ENCODE measurements at regions not wholly inside any gene's neighbourhood (a gene's known extent, or its start where the extent isn't known, plus 50 kb on each side); places are given as distances from the start of the nearest gene placed in this dataset.

GRCh38 chr2:6627316-6627715, 238.4 kb downstream of the CMPK2 start:
- Histone ChIP-seq H3K36me3 (no peaks in the 10 kb centered on the region), H3K27ac (no peak overlapping the region), H3K27me3 (no peaks in the 10 kb centered on the region), H3K4me3 (no peak overlapping the region), H3K9me3 (no peaks in the 10 kb centered on the region), H3K4me1 (no peaks in the 10 kb centered on the region)
- DNase-seq, result no peak
- TF ChIP-seq CTCF (IDR thresholded peaks at IDR 0.05), result no peak
- no peak for TF ChIP-seq POLR2A (IDR thresholded peaks at IDR 0.05)

DNA sequence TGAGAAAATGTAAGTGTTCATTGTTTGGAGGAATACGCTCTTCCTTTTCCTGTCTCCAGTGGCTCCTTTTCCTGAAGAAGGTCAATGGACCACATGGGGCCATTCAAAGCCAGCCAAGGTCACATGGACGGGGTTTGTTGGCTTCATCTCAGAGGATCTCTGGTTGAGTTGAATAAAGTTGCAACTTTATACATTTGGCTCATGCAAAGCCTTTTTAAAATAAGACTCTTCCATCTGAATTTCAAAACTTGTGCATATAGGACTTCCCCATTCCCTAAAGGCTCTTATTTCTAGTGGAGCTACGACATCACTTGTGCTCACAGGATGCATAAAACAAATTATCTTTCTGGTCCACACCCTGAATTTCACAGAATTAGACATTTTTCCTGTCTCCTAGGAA, 235.5 kb downstream of the CMPK2 start:
- TF ChIP-seq POLR2A (IDR thresholded peaks at IDR 0.05) (no peak), CTCF (IDR thresholded peaks at IDR 0.05) (no peak)
- H3K27ac ChIP-seq, result no peak overlapping the region
- H3K27me3 ChIP-seq, result no peaks in the 10 kb centered on the region
- no peaks in the 10 kb centered on the region for H3K9me3 ChIP-seq
- H3K36me3 ChIP-seq, result no peaks in the 10 kb centered on the region
- H3K4me3 ChIP-seq, result no peak overlapping the region
- DNase-seq, result no peak
- H3K4me1 ChIP-seq, result no peaks in the 10 kb centered on the region

DNA sequence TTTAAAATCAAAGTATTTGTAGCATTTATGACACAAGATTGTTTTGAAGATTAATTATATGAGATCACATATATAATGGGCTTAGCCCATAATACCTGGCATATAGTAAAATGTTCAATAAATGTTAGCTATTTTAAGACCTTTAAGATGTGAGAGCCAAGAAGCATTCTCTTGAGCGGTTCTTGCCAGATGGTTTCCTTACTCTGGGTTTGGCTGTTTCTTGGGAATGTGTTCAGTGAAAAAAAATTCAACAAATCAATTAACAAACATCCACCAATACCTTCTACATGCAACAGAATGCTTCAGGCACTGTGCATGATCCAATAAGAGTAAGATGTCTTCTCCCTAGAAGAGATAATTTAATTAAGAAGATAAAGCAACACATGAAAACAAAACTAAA, 230.4 kb downstream of the CMPK2 start:
- H3K9me3 ChIP-seq, result no peaks in the 10 kb centered on the region
- H3K27me3 ChIP-seq, result no peaks in the 10 kb centered on the region
- H3K36me3 ChIP-seq, result no peaks in the 10 kb centered on the region
- DNase-seq, result no peak
- H3K4me1 ChIP-seq, result no peaks in the 10 kb centered on the region
- no peak overlapping the region for H3K27ac ChIP-seq
- H3K4me3 ChIP-seq, result no peak overlapping the region
- no peak for TF ChIP-seq POLR2A (IDR thresholded peaks at IDR 0.05)
- no peak for TF ChIP-seq CTCF (IDR thresholded peaks at IDR 0.05)

DNA sequence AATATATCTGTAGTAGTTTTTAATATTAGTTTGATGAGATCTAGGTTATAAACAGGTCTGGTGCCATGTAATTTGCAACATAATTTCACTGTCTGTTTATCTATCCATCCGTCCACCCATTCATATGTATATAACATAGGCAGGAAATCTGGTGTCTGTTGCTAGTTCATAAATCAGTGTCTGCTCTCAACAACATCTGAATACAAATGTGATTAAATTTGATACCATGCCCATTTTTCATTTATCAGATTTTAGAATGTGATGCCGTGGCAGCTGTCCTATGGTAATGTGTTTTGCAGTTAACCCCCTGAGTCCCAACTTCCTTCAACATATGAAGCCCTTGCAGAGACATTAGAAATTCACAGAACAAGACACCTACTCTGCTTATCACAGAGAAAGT, 228.4 kb downstream of the CMPK2 start:
- Histone ChIP-seq H3K36me3 (no peaks in the 10 kb centered on the region), H3K27ac (no peak overlapping the region), H3K9me3 (no peaks in the 10 kb centered on the region), H3K27me3 (no peaks in the 10 kb centered on the region), H3K4me1 (no peaks in the 10 kb centered on the region), H3K4me3 (no peak overlapping the region)
- no peak for TF ChIP-seq CTCF (IDR thresholded peaks at IDR 0.05)
- no peak for TF ChIP-seq POLR2A (IDR thresholded peaks at IDR 0.05)
- DNase-seq, result no peak

GRCh38 chr2:6639929-6640620, 225.6 kb downstream of the CMPK2 start:
- Histone ChIP-seq H3K36me3 (no peaks in the 10 kb centered on the region), H3K4me1 (no peaks in the 10 kb centered on the region), H3K9me3 (no peaks in the 10 kb centered on the region), H3K4me3 (no peak overlapping the region), H3K27ac (no peak overlapping the region), H3K27me3 (no peaks in the 10 kb centered on the region)
- DNase-seq, result no peak
- TF ChIP-seq CTCF (IDR thresholded peaks at IDR 0.05) (no peak), POLR2A (IDR thresholded peaks at IDR 0.05) (no peak)

DNA sequence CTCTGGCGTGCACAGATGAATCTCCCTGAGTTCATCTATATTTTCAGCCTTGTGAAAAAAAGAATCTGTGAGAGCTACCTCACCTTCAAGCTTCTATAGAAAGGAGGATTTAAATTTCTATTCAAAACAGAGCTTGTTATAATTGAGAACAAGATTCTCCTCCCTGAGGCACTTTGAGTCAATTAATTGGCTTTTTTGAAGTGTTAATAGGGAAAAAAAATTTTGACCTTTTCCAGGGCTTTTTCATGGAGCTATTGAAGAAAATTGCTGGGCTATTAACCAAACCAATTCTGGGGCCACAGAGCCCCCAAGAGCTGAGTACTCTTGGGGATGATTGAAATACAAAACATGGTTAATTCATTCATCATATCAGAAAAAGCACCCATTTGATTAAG, 225.1 kb downstream of the CMPK2 start:
- TF ChIP-seq POLR2A (IDR thresholded peaks at IDR 0.05) (no peak), CTCF (IDR thresholded peaks at IDR 0.05) (no peak)
- H3K4me1 ChIP-seq, result no peaks in the 10 kb centered on the region
- no peaks in the 10 kb centered on the region for H3K36me3 ChIP-seq
- no peak overlapping the region for H3K27ac ChIP-seq
- H3K9me3 ChIP-seq, result no peaks in the 10 kb centered on the region
- no peak for DNase-seq
- no peak overlapping the region for H3K4me3 ChIP-seq
- H3K27me3 ChIP-seq, result no peaks in the 10 kb centered on the region

Measured in Peyer's patch (tissue), 4 donors.